Activated naive CD4-positive, alpha-beta T cell treated with anti-CD3 and anti-CD28 coated beads, Interleukin-2, amount 10 ng/mL, durations not matched to agents 7 days and 5 days (primary cell): ENCODE measurements at regions not wholly inside any gene's neighbourhood (a gene's known extent, or its start where the extent isn't known, plus 50 kb on each side); places are given as distances from the start of the nearest gene placed in this dataset.

ENCODE experiments used
- CTCF ChIA-PET: fragments of 350-600 bp; sonication (Branson Sonifier 250); formaldehyde crosslinking; loops from one replicate; lab custom pipeline; 2021; ENCODE audit warnings: antibody characterized with exemption; lab: Charles Lee
- DNase-seq: peaks from one replicate; pipeline ENCODE4 v3.0.0-alpha.2; 2020
- H3K27ac Mint-ChIP-seq: one replicate; pipeline ENCODE4 v1.8.0; 2021; ENCODE audit warnings: mild to moderate bottlenecking, moderate library complexity, mixed read lengths
- H3K27me3 Mint-ChIP-seq: one replicate; pipeline ENCODE4 v1.8.0; 2021; ENCODE audit warnings: mild to moderate bottlenecking, mixed read lengths
- H3K36me3 Mint-ChIP-seq: one replicate; pipeline ENCODE4 v1.8.0; 2021; ENCODE audit warnings: mixed read lengths
- H3K4me1 Mint-ChIP-seq: one replicate; pipeline ENCODE4 v1.8.0; 2021; ENCODE audit warnings: mixed read lengths
- H3K4me3 Mint-ChIP-seq: one replicate; pipeline ENCODE4 v1.8.0; 2021; ENCODE audit warnings: mild to moderate bottlenecking, moderate library complexity, mixed read lengths
- H3K9me3 Mint-ChIP-seq: one replicate; pipeline ENCODE4 v1.8.0; 2021; ENCODE audit warnings: mixed read lengths

DNA sequence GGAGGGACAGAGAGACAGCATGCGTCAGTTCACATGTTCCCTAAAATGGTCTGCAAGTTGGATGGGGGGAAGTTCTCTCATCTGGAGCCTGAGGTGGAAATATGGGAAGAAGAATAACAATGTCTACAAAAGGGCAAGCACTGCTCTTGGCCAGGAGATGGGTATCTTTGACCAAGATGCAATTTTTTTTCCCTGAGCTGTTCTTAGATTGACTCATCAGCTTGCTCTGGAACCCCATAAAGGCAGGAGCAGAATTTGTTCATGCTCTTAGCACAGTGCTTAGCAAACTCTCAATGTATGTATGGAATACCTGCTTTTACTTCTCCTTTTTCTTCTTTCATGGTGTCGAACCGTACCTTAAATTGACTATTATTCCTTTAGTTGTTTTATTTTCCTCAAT is 90.5 kb upstream of the ZNF827 start:
- H3K27ac Mint-ChIP-seq: no peak overlapping the region
- DNase-seq: no peak
- H3K9me3 Mint-ChIP-seq: no peaks in the 10 kb centered on the region
- H3K4me1 Mint-ChIP-seq: no peaks in the 10 kb centered on the region
- no peak overlapping the region for H3K4me3 Mint-ChIP-seq
- H3K27me3 Mint-ChIP-seq: peaks cover 19% of the 10 kb centered on the region
- CTCF ChIA-PET: interaction anchor here (0.6 kb wide), 1 partner anchor 391 kb away, joined by 3 read pairs; no protein-coding TSS in a partner anchor
- no peaks in the 10 kb centered on the region for H3K36me3 Mint-ChIP-seq

DNA sequence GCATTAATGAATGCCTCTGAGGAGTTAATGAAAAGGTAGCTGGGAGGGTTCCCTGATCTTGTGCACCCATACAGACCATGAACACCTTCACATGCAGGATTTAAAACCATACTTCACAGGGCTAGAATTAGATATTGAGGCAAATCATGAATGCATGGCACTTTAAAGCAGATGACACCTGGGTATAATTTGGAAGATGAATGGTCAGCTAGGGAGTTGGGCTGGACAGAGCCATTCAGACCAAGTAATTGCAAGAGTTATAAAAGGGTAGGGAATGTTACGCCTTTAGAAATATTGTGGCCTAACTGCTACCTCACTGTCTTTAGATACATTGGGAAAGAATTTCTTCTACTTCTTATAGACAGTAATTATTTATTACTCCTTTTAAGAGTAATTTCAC is 89.1 kb upstream of the ZNF827 start:
- Mint-ChIP-seq H3K36me3 (no peaks in the 10 kb centered on the region), H3K9me3 (no peaks in the 10 kb centered on the region), H3K27ac (no peak overlapping the region), H3K27me3 (peaks cover 13% of the 10 kb centered on the region), H3K4me1 (no peaks in the 10 kb centered on the region), H3K4me3 (no peak overlapping the region)
- DNase-seq: no peak
- CTCF ChIA-PET: no interaction called here

DNA sequence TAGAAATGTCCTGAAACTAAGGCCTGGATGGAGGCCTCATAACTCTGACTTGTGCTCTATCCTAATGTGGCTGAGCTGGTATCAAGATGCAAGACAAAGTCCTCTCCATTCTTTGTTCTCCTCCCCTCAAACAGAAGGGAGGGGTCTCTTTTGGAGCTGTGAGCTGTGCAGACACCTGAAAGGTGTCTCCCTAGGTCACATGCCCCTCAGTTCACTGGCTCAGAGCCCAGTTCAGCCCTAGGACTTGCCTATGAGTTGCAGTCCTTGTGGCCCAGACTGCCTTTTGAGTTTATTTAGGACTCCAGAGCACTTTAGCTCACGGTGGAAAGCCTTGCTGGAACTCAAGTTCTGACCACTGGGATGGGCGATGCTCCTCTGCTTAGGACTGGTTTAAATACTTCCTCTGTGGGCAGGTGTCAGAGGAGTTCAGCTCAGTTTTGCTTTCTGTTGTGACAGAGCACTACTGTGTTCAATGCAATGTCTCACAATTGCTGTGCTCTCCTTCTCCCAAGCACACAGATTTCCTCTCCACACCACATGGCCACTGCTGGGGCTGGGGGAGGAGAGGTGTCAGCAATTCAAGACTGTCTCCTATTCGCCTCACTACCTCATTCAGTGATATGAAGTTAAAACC is 84.8 kb upstream of the ZNF827 start:
- no peaks in the 10 kb centered on the region for H3K4me1 Mint-ChIP-seq

DNA sequence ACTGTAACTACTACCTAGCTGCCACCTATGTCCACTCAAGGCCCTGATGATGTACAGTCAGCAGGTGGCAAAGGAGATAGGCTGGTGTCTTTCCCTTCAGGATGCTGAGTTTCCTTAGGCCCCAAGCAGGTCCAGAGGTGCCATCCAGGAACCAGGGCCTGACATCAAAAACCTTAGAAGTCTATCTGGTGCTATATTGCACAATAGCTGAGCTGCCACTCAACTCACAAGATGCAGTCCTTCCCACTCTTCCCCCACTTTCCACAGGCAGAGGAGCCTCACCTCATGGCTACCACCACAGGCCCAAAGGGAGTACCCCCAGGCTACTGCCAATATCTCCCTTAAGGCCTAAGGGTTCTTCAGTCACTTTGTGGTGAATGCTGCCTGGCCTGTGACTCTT is 83.9 kb upstream of the ZNF827 start:
- Mint-ChIP-seq H3K27ac (no peak overlapping the region), H3K36me3 (no peaks in the 10 kb centered on the region), H3K4me1 (no peaks in the 10 kb centered on the region), H3K27me3 (peaks cover 3% of the 10 kb centered on the region), H3K4me3 (no peak overlapping the region), H3K9me3 (no peaks in the 10 kb centered on the region)
- CTCF ChIA-PET: no interaction called here
- DNase-seq: no peak

More for the DNA sequence above, 84.8 kb upstream of the ZNF827 start:
- Mint-ChIP-seq H3K36me3 (no peaks in the 10 kb centered on the region), H3K27me3 (peaks cover 3% of the 10 kb centered on the region), H3K4me3 (no peak overlapping the region), H3K9me3 (no peaks in the 10 kb centered on the region), H3K27ac (no peak overlapping the region)
- CTCF ChIA-PET: no interaction called here
- no peak for DNase-seq

DNA sequence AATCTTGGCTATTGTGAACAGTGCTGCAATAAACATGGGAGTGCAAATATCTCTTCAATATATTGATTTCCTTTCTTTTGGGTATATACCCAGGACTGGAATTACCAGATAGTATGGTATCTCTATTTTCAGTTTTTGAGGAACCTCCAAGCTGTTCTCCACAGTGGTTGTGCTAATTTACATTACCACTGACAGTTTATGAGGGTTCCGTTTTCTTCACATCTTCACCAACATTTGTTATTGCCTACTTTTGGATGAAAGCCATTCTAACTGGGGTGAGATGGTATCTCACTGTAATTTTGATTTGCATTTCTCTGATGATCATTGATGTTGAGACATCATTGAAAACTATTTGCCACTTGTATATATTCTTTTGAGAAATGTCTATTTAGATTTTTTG is 79.6 kb upstream of the ZNF827 start:
- DNase-seq: no peak
- CTCF ChIA-PET: no interaction called here
- no peaks in the 10 kb centered on the region for H3K9me3 Mint-ChIP-seq
- H3K27ac Mint-ChIP-seq: no peak overlapping the region
- H3K4me3 Mint-ChIP-seq: no peak overlapping the region
- no peaks in the 10 kb centered on the region for H3K36me3 Mint-ChIP-seq
- no peaks in the 10 kb centered on the region for H3K4me1 Mint-ChIP-seq
- H3K27me3 Mint-ChIP-seq: peaks cover 3% of the 10 kb centered on the region

DNA sequence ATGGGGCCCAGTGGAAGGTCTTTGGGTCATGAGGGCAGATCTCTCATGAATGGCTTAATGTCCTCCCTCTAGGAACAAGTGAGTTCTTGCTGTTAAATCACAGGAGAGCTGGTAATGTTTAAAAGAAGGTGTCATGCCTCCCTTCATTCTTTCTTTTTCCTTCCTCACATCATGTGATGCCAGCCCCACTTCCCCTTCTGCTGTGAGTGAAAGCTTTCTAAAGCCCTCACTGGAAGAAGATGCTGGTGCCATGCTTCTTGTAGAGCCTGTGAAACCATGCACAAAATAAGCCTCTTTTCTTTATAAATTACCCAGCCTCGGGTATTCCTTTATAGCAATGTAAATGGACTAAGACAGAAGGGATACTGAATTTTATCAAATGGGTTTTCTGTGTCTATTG is 66.1 kb upstream of the ZNF827 start:
- no peak for DNase-seq
- H3K36me3 Mint-ChIP-seq: no peaks in the 10 kb centered on the region
- H3K27ac Mint-ChIP-seq: no peak overlapping the region
- H3K4me3 Mint-ChIP-seq: no peak overlapping the region
- H3K27me3 Mint-ChIP-seq: no peaks in the 10 kb centered on the region
- H3K4me1 Mint-ChIP-seq: no peaks in the 10 kb centered on the region
- H3K9me3 Mint-ChIP-seq: peaks cover 9% of the 10 kb centered on the region
- CTCF ChIA-PET: no interaction called here

DNA sequence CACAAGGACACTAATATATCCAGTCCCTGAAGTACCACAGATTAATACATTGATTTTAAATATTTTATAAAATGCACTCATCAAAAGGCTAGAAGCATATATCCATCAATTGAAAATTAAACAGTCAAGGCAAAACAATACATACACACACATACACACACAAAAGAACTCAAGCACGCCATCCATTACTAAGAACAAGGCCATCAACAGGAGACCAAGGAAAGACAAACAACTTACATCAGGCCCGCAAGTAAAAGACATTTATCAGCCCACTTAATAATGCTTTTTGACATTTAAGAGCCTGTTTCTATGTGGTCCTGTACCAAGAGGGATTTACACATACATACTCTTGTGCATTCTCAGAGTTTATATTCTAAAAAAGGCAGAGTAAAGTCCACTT is 50.0 kb upstream of the ZNF827 start:
- no peaks in the 10 kb centered on the region for H3K9me3 Mint-ChIP-seq

More for the DNA sequence above, 50.0 kb upstream of the ZNF827 start:
- no peak overlapping the region for H3K27ac Mint-ChIP-seq
- no peak for DNase-seq
- H3K4me3 Mint-ChIP-seq: no peak overlapping the region
- CTCF ChIA-PET: no interaction called here
- H3K4me1 Mint-ChIP-seq: no peaks in the 10 kb centered on the region
- H3K27me3 Mint-ChIP-seq: peaks cover 4% of the 10 kb centered on the region
- no peaks in the 10 kb centered on the region for H3K36me3 Mint-ChIP-seq
